OCI-LY3 (cell line): ENCODE measurements at regions not wholly inside any gene's neighbourhood (a gene's known extent, or its start where the extent isn't known, plus 50 kb on each side); places are given as distances from the start of the nearest gene placed in this dataset.

Experiments
- H2AFZ ChIP-seq: fragments of 200-600, 300-600 bp; shearing (Covaris generic); 2 replicates; pipeline ENCODE4 v1.6.0; 2014; ENCODE audit warnings: antibody characterized with exemption, low read depth, low read length
- H3K27ac ChIP-seq: fragments of 200-600, 300-600 bp; sonication (generic); 2 replicates; pipeline ENCODE4 v1.5.1; 2014; ENCODE audit warnings: mild to moderate bottlenecking, low read length, moderate library complexity, mixed read lengths
- H3K27me3 ChIP-seq: fragments of 200-600, 300-600 bp; sonication (generic); 2 replicates; pipeline ENCODE4 v1.6.1; 2014; ENCODE audit warnings: low read depth, low read length, mixed read lengths
- H3K36me3 ChIP-seq: fragments of 200-600, 300-600 bp; sonication (generic); replicated peaks from 2 replicates; pipeline ENCODE3; 2014; ENCODE audit warnings: low read depth, low read length, mixed read lengths
- H3K4me1 ChIP-seq: fragments of 300-600, 200-600 bp; sonication (generic); 2 replicates; pipeline ENCODE4 v1.6.1; 2014; ENCODE audit warnings: low read length, mixed read lengths
- H3K4me2 ChIP-seq: fragments of 200-600, 300-600 bp; sonication (generic); 2 replicates; pipeline ENCODE4 v1.6.1; 2014; ENCODE audit warnings: low read length, mixed read lengths
- H3K4me3 ChIP-seq: fragments of 300-600, 200-600 bp; sonication (generic); 2 replicates; pipeline ENCODE4 v1.5.1; 2014; ENCODE audit warnings: antibody characterized with exemption, mild to moderate bottlenecking, low read length, moderate library complexity
- H3K79me2 ChIP-seq: fragments of 300-600, 200-600 bp; shearing (Covaris generic); 2 replicates; pipeline ENCODE4 v1.6.1; 2014; ENCODE audit warnings: mild to moderate bottlenecking, low read length, mixed read lengths
- H3K9ac ChIP-seq: fragments of 300-600, 200-600 bp; shearing (Covaris generic); 2 replicates; pipeline ENCODE4 v1.6.0; 2014; ENCODE audit warnings: mild to moderate bottlenecking, low read length, moderate library complexity
- H3K9me3 ChIP-seq: fragments of 200-600, 300-600 bp; shearing (Covaris generic); 2 replicates; pipeline ENCODE4 v1.6.1; 2014; ENCODE audit warnings: low read length, mixed read lengths; ENCODE audit not compliant: insufficient read depth
- H4K20me1 ChIP-seq: fragments of 200-600, 300-600 bp; sonication (generic); 2 replicates; pipeline ENCODE4 v1.6.1; 2016; ENCODE audit warnings: low read length, mixed read lengths; ENCODE audit not compliant: insufficient read depth
- CTCF ChIP-seq: fragments of 200-600, 300-600 bp; sonication (generic); IDR thresholded peaks from 2 replicates; pipeline ENCODE4 v1.5.1; 2014; ENCODE audit warnings: antibody characterized with exemption, low read length, low read depth
- EZH2phosphoT487 ChIP-seq: fragments of 200-600 bp; shearing (Covaris generic); IDR thresholded peaks from 2 replicates; pipeline ENCODE4 v1.6.1; 2018; ENCODE audit warnings: antibody characterized with exemption, mixed run types, low read depth

DNA sequence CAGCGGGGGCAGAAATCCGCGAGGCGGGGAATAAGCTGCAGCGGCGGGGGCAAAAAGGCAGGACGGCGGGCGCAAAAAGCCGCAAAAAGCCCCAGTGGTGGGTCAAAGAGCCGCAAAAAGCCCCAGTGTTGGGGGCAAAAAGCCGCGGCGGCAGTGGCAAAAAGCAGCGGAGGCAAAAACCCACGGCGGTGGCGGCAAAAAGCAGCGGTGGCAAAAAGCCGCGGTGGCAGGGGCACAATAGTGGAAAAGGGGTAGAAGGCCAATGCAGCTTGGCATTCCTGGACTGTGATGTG lies 525.3 kb downstream of the ZNF33B start:
- Histone ChIP-seq H4K20me1 (no peaks in the 10 kb centered on the region), H3K4me2 (no peak overlapping the region), H3K36me3 (no peaks in the 10 kb centered on the region), H3K79me2 (no peaks in the 10 kb centered on the region), H3K4me1 (no peaks in the 10 kb centered on the region), H3K27ac (no peak overlapping the region), H3K9ac (no peak overlapping the region), H2AFZ (no peak overlapping the region), H3K4me3 (no peak overlapping the region), H3K9me3 (no peaks in the 10 kb centered on the region), H3K27me3 (no peaks in the 10 kb centered on the region)
- TF ChIP-seq EZH2phosphoT487 (no peak), CTCF (no peak)

DNA sequence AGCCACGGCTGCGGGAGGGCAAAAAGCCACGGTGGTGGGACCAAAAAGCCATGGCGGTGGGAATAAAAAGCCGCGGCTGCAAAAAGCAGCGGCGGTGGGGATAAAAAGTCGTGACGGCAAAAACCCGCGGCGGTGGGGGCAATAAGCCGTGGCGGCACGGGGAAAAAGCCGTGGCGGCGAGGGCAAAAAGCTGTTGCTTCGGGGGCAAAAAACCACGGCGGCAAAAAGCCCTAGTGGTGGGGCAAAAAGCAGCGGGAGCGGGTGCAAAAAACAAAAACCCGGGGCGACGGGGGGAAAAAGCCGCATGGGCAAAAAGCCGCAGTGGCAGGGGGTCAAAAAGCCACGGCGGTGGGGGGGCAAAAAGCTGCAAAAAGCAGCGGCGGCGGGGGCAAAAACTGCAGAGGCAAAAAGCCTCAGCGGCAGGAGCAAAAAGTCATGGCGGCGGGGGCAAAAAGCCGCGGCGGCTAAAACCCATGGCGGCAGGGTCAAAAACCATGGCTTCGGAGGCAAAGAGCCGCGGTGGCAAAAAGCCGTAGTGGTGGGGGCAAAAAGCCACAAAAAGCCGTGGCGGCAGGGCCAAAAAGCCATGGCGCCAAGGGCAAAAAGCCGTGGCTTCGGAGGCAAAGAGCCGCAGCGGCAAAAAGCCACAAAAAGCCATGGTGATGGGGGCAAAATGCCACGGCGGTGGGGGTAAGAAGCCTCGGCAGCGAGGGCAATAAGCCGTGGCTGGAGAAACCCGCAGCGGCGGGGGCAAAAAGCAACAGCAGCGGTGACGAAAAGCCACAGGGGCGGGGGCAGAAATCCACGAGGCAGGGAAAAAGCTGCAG lies 525.8 kb downstream of the ZNF33B start:
- H3K27me3 ChIP-seq: no peaks in the 10 kb centered on the region
- H3K9me3 ChIP-seq: no peaks in the 10 kb centered on the region
- TF ChIP-seq CTCF: no peak
- no peak for TF ChIP-seq EZH2phosphoT487
- H2AFZ ChIP-seq: no peak overlapping the region
- H4K20me1 ChIP-seq: no peaks in the 10 kb centered on the region
- no peaks in the 10 kb centered on the region for H3K4me1 ChIP-seq
- no peaks in the 10 kb centered on the region for H3K36me3 ChIP-seq
- H3K9ac ChIP-seq: no peak overlapping the region
- no peak overlapping the region for H3K27ac ChIP-seq
- H3K79me2 ChIP-seq: no peaks in the 10 kb centered on the region
- H3K4me2 ChIP-seq: no peak overlapping the region
- H3K4me3 ChIP-seq: no peak overlapping the region

GRCh38 chr10:42111661-42112330 lies 526.6 kb downstream of the ZNF33B start:
- H3K27ac ChIP-seq: no peak overlapping the region
- no peaks in the 10 kb centered on the region for H3K79me2 ChIP-seq
- no peaks in the 10 kb centered on the region for H3K9me3 ChIP-seq
- H3K4me3 ChIP-seq: no peak overlapping the region
- H2AFZ ChIP-seq: no peak overlapping the region
- no peaks in the 10 kb centered on the region for H3K27me3 ChIP-seq
- no peaks in the 10 kb centered on the region for H3K4me1 ChIP-seq
- H4K20me1 ChIP-seq: no peaks in the 10 kb centered on the region
- H3K4me2 ChIP-seq: no peak overlapping the region
- TF ChIP-seq EZH2phosphoT487 (no peak), CTCF (no peak)
- no peak overlapping the region for H3K9ac ChIP-seq
- H3K36me3 ChIP-seq: no peaks in the 10 kb centered on the region

- Histone ChIP-seq H3K79me2 (no peaks in the 10 kb centered on the region), H3K9me3 (no peaks in the 10 kb centered on the region), H3K36me3 (no peaks in the 10 kb centered on the region), H3K4me2 (no peak overlapping the region), H3K9ac (no peak overlapping the region), H3K4me3 (no peak overlapping the region), H3K4me1 (no peaks in the 10 kb centered on the region), H4K20me1 (no peaks in the 10 kb centered on the region), H3K27ac (no peak overlapping the region), H2AFZ (no peak overlapping the region), H3K27me3 (no peaks in the 10 kb centered on the region)
- TF ChIP-seq CTCF: no peak
- no peak for TF ChIP-seq EZH2phosphoT487
Observed at GRCh38 chr10:42111076-42111475, 527.3 kb downstream of the ZNF33B start.
